AG08395 (cell line): ENCODE measurements at regions not wholly inside any gene's neighbourhood (a gene's known extent, or its start where the extent isn't known, plus 50 kb on each side); places are given as distances from the start of the nearest gene placed in this dataset.

Experiments used
- DNase-seq: peaks from one replicate; pipeline ENCODE4 v3.0.0; 2012; ENCODE audit warnings: mixed read lengths, low spot score

GRCh38 chr11:36890121-36890679 is 292.2 kb upstream of the RAG2 start:
- no peak for DNase-seq

- no peak for DNase-seq
These were observed 287.1 kb upstream of the RAG2 start for GRCh38 chr11:36885154-36885553.

- no peak for DNase-seq
These were observed 280.7 kb upstream of the RAG2 start for GRCh38 chr11:36878737-36879136.

GRCh38 chr11:36877149-36877548 is 279.1 kb upstream of the RAG2 start:
- DNase-seq, result no peak

GRCh38 chr11:36876266-36876665 is 278.2 kb upstream of the RAG2 start:
- no peak for DNase-seq

GRCh38 chr11:36874291-36874690 is 276.3 kb upstream of the RAG2 start:
- DNase-seq, result no peak

- DNase-seq, result no peak
These were observed 272.3 kb upstream of the RAG2 start for GRCh38 chr11:36870361-36870760.

- DNase-seq, result no peak
These were observed 270.3 kb upstream of the RAG2 start for GRCh38 chr11:36868380-36868779.

- no peak for DNase-seq
These were observed 267.8 kb upstream of the RAG2 start for GRCh38 chr11:36865846-36866245.

- no peak for DNase-seq
These were observed 256.8 kb upstream of the RAG2 start for GRCh38 chr11:36854875-36855274.

GRCh38 chr11:36848660-36849059 is 250.6 kb upstream of the RAG2 start:
- no peak for DNase-seq

GRCh38 chr11:36840378-36840777 is 242.3 kb upstream of the RAG2 start:
- DNase-seq, result no peak

GRCh38 chr11:36837831-36838437 is 239.9 kb upstream of the RAG2 start:
- no peak for DNase-seq

GRCh38 chr11:36825251-36825650 is 227.2 kb upstream of the RAG2 start:
- DNase-seq, result no peak

- no peak for DNase-seq
These were observed 226.3 kb upstream of the RAG2 start for GRCh38 chr11:36824349-36824748.

- DNase-seq, result no peak
These were observed 224.8 kb upstream of the RAG2 start for GRCh38 chr11:36822829-36823228.

GRCh38 chr11:36818410-36818809 is 220.4 kb upstream of the RAG2 start:
- no peak for DNase-seq

- DNase-seq, result no peak
These were observed 219.4 kb upstream of the RAG2 start for GRCh38 chr11:36817336-36817965.

- no peak for DNase-seq
These were observed 211.3 kb upstream of the RAG2 start for GRCh38 chr11:36809303-36809702.

- no peak for DNase-seq
These were observed 209.8 kb upstream of the RAG2 start for GRCh38 chr11:36807871-36808270.

GRCh38 chr11:36803084-36803483 is 205.0 kb upstream of the RAG2 start:
- no peak for DNase-seq

GRCh38 chr11:36792996-36793914 is 195.2 kb upstream of the RAG2 start:
- no peak for DNase-seq

GRCh38 chr11:36791957-36792356 is 193.9 kb upstream of the RAG2 start:
- DNase-seq, result no peak
